IMR-90 (cell line): ENCODE measurements at regions not wholly inside any gene's neighbourhood (a gene's known extent, or its start where the extent isn't known, plus 50 kb on each side); places are given as distances from the start of the nearest gene placed in this dataset.

Experiments used
- ATAC-seq: fragments of 200-7000 bp; cut with Tn5 transposase; 2 replicates; pipeline ENCODE4 v1.9.1; 2020; ENCODE audit warnings: low read depth, mild to moderate bottlenecking, moderate library complexity
- BruUV-seq: library from RNA; stranded (reverse); fragments of 400-500 nt; replicated peaks from 2 replicates; lab custom pipeline; 2021; lab: Mats Ljungman, UMichigan
- CTCF ChIA-PET: fragments of 300-600 bp; formaldehyde crosslinking; extraction: SDS; loops from one replicate; lab custom pipeline; 2021; ENCODE audit warnings: antibody characterized with exemption; lab: Yijun Ruan, JAX
- POLR2A ChIA-PET: fragments of 300-600 bp; sonication (Branson Sonifier 250); formaldehyde crosslinking; loops from one replicate; lab custom pipeline; 2022; ENCODE audit warnings: antibody characterized with exemption; ENCODE audit not compliant: unreplicated experiment; lab: Charles Lee
- DNase-seq: peaks from one replicate; pipeline ENCODE4 v3.0.0; 2013
- H2AFZ ChIP-seq: replicated peaks from 2 replicates; pipeline ENCODE3; 2013; ENCODE audit warnings: low read length, mild to moderate bottlenecking; ENCODE audit not compliant: poor library complexity
- H2AK5ac ChIP-seq: 2 replicates; pipeline ENCODE4 v1.6.1; 2013; ENCODE audit warnings: low read depth, low read length, inconsistent platforms
- H2AK9ac ChIP-seq: replicated peaks from 2 replicates; pipeline ENCODE3; 2013; ENCODE audit warnings: mild to moderate bottlenecking, low read depth, low read length, moderate library complexity; ENCODE audit not compliant: poor library complexity
- H2BK120ac ChIP-seq: 2 replicates; pipeline ENCODE4 v1.6.1; 2013; ENCODE audit warnings: low read depth, low read length, inconsistent platforms
- H2BK15ac ChIP-seq: 3 replicates; pipeline ENCODE4 v1.6.1; 2013; ENCODE audit warnings: low read depth, low read length, inconsistent platforms
- H2BK20ac ChIP-seq: 2 replicates; pipeline ENCODE4 v1.6.1; 2013; ENCODE audit warnings: low read depth, mild to moderate bottlenecking, inconsistent platforms, low read length, moderate library complexity
- H2BK5ac ChIP-seq: 2 replicates; pipeline ENCODE4 v1.6.1; 2013; ENCODE audit warnings: mild to moderate bottlenecking, low read depth, low read length, inconsistent platforms; ENCODE audit not compliant: poor library complexity, severe bottlenecking
- H3K14ac ChIP-seq: replicated peaks from 2 replicates; pipeline ENCODE4 v1.6.1; 2013; ENCODE audit warnings: low read depth, low read length, inconsistent platforms
- H3K18ac ChIP-seq: 2 replicates; pipeline ENCODE4 v1.6.1; 2013; ENCODE audit warnings: low read depth, low read length, control low read depth
- H3K23ac ChIP-seq: 2 replicates; pipeline ENCODE4 v1.6.1; 2013; ENCODE audit warnings: low read depth, low read length, inconsistent platforms
- H3K27ac ChIP-seq: 2 replicates; pipeline ENCODE4 v1.5.1; 2013; ENCODE audit warnings: mild to moderate bottlenecking, control low read depth, low read length; ENCODE audit not compliant: insufficient read depth
- H3K27me3 ChIP-seq: 2 replicates; pipeline ENCODE4 v1.6.1; 2013; ENCODE audit warnings: low read length; ENCODE audit not compliant: control insufficient read depth, insufficient read depth
- H3K36me3 ChIP-seq: 2 replicates; pipeline ENCODE4 v1.6.1; 2013; ENCODE audit warnings: low read length, mixed read lengths; ENCODE audit not compliant: control insufficient read depth, insufficient read depth
- H3K4ac ChIP-seq: 2 replicates; pipeline ENCODE4 v1.6.1; 2013; ENCODE audit warnings: low read depth, low read length, inconsistent platforms
- H3K4me1 ChIP-seq: 2 replicates; pipeline ENCODE4 v1.6.1; 2013; ENCODE audit warnings: low read length, mixed read lengths; ENCODE audit not compliant: control insufficient read depth, insufficient read depth
- H3K4me2 ChIP-seq: 2 replicates; pipeline ENCODE4 v1.6.1; 2013; ENCODE audit warnings: low read depth, mild to moderate bottlenecking, control low read depth, low read length, moderate library complexity
- H3K4me3 ChIP-seq: 2 replicates; pipeline ENCODE4 v1.5.1; 2013; ENCODE audit warnings: low read depth, mild to moderate bottlenecking, control low read depth, low read length, moderate library complexity; ENCODE audit not compliant: insufficient read depth
- H3K56ac ChIP-seq: 2 replicates; pipeline ENCODE4 v1.6.1; 2013; ENCODE audit warnings: low read length, inconsistent platforms; ENCODE audit not compliant: insufficient read depth; ENCODE audit errors: extremely low read depth
- H3K79me1 ChIP-seq, 2 experiments: 2 replicates each; pipeline ENCODE4 v1.6.1; 2013; ENCODE audit warnings: low read length in 2 of 2, inconsistent platforms in 1 of 2, low read depth in 1 of 2
- H3K9ac ChIP-seq: 2 replicates; pipeline ENCODE4 v1.6.1; 2013; ENCODE audit warnings: low read depth, low read length, control low read depth
- H3K9me1 ChIP-seq: 2 replicates; pipeline ENCODE4 v1.6.1; 2013; ENCODE audit warnings: low read length, inconsistent platforms; ENCODE audit not compliant: insufficient read depth
- H3K9me3 ChIP-seq: 2 replicates; pipeline ENCODE4 v1.6.1; 2013; ENCODE audit warnings: low read length; ENCODE audit not compliant: control insufficient read depth, insufficient read depth
- H4K20me1 ChIP-seq: 2 replicates; pipeline ENCODE4 v1.6.1; 2013; ENCODE audit warnings: low read length, inconsistent platforms; ENCODE audit not compliant: insufficient read depth
- H4K5ac ChIP-seq: 2 replicates; pipeline ENCODE4 v1.6.1; 2013; ENCODE audit warnings: mild to moderate bottlenecking, low read depth, low read length, control low read depth
- H4K8ac ChIP-seq, 2 experiments: 2 replicates each; pipeline ENCODE4 v1.6.1; 2013; ENCODE audit warnings: low read depth in 2 of 2, low read length in 2 of 2, control low read depth in 1 of 2, inconsistent platforms in 1 of 2
- H4K91ac ChIP-seq: 2 replicates; pipeline ENCODE4 v1.6.1; 2013; ENCODE audit warnings: low read depth, low read length, inconsistent platforms; ENCODE audit not compliant: insufficient read depth
- MAZ ChIP-seq: IDR thresholded peaks from 2 replicates; pipeline ENCODE4 v1.6.1; 2012; ENCODE audit warnings: low read depth, mild to moderate bottlenecking, low read length, improper control_type of control experiment, moderate library complexity, borderline replicate concordance
- NFE2L2 ChIP-seq: fragments of 150-350 bp; IDR thresholded peaks from 2 replicates; pipeline ENCODE4 v1.6.1; 2016; ENCODE audit warnings: low read depth, mild to moderate bottlenecking, low read length
- RAD21 ChIP-seq: IDR thresholded peaks from 2 replicates; pipeline ENCODE4 v1.6.1; 2012; ENCODE audit warnings: low read length, improper control_type of control experiment
- RCOR1 ChIP-seq: IDR thresholded peaks from 2 replicates; pipeline ENCODE4 v1.6.1; 2012; ENCODE audit warnings: mild to moderate bottlenecking, low read length, improper control_type of control experiment; ENCODE audit not compliant: insufficient replicate concordance
- WGBS, 2 experiments: methylation state at CpG; one replicate each; pipeline versions ENCODE4 v1.1.5 to v1.1.7; 2013; ENCODE audit warnings: missing lambda C conversion rate in 2 of 2; ENCODE audit not compliant: insufficient read length in 1 of 2; ENCODE audit errors: extremely low coverage in 2 of 2; 5-methylcytosine and 5-hydroxymethylcytosine counted together
- dilution Hi-C: fragments of 300-500 bp; cut with HindIII; formaldehyde crosslinking; loops from one replicate; pipeline ENCODE4 v1.14.3; 2018; ENCODE audit warnings: low sequenced_read_pairs; ENCODE audit not compliant: unreplicated experiment
- in situ Hi-C: fragments of 300-500 bp; cut with MboI; formaldehyde crosslinking; loops from 3 replicates; pipeline ENCODE4 v1.14.3; 2019; ENCODE audit warnings: low sequenced_read_pairs, inconsistent platforms, mixed read lengths
- intact Hi-C: fragments of 100-400 bp; cut with micrococcal nuclease; formaldehyde crosslinking; loops from 2 replicates; pipeline ENCODE4 v1.10.0; 2022
- TF ChIP-seq, protein P1 (sequence below): fragments of 150-350 bp; IDR thresholded peaks from 2 replicates; pipeline ENCODE4 v1.6.1; 2017; ENCODE audit warnings: mild to moderate bottlenecking, antibody characterized with exemption, low read length, low read depth
- TF ChIP-seq, protein P2 (sequence below): fragments of 150-350 bp; IDR thresholded peaks from 2 replicates; pipeline ENCODE4 v1.6.1; 2016; ENCODE audit warnings: low read depth, mild to moderate bottlenecking, low read length, moderate library complexity, borderline replicate concordance
- TF ChIP-seq, protein P3 (sequence below): conservative IDR thresholded peaks from 2 replicates; pipeline ENCODE4 v1.5.1; 2012; ENCODE audit warnings: mild to moderate bottlenecking, low read depth, low read length, improper control_type of control experiment

DNA sequence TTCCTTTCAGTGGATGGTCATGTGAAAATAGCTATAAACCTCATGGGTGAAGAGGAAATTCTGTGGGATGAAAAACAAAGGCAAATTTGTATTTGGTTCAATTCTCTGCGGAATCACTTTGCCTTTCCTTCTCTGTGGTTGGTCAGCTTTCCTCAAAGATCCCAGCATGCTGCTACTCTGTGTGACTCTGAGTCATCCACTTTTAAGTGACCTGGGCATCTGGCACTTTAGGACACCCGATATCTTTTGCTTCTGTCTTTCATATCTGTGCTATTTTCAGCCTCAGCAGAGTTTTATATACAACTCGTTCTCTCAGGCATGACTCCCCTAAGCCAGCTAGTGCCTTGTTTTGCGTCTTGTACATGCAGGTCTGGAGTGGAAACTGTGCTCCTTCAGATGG lies 217.0 kb upstream of the PIEZO2 start:
- DNase-seq (peak; percentile 57), ATAC-seq (peak; percentile 68)
- H3K4me3 ChIP-seq, result no peak overlapping the region
- TF ChIP-seq RCOR1, result no peak
- TF ChIP-seq, protein P1, sequence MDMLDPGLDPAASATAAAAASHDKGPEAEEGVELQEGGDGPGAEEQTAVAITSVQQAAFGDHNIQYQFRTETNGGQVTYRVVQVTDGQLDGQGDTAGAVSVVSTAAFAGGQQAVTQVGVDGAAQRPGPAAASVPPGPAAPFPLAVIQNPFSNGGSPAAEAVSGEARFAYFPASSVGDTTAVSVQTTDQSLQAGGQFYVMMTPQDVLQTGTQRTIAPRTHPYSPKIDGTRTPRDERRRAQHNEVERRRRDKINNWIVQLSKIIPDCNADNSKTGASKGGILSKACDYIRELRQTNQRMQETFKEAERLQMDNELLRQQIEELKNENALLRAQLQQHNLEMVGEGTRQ, result no peak
- no peak for TF ChIP-seq RAD21
- TF ChIP-seq MAZ, result no peak
- TF ChIP-seq, protein P2, sequence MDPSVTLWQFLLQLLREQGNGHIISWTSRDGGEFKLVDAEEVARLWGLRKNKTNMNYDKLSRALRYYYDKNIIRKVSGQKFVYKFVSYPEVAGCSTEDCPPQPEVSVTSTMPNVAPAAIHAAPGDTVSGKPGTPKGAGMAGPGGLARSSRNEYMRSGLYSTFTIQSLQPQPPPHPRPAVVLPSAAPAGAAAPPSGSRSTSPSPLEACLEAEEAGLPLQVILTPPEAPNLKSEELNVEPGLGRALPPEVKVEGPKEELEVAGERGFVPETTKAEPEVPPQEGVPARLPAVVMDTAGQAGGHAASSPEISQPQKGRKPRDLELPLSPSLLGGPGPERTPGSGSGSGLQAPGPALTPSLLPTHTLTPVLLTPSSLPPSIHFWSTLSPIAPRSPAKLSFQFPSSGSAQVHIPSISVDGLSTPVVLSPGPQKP, result no peak
- TF ChIP-seq, protein P3, sequence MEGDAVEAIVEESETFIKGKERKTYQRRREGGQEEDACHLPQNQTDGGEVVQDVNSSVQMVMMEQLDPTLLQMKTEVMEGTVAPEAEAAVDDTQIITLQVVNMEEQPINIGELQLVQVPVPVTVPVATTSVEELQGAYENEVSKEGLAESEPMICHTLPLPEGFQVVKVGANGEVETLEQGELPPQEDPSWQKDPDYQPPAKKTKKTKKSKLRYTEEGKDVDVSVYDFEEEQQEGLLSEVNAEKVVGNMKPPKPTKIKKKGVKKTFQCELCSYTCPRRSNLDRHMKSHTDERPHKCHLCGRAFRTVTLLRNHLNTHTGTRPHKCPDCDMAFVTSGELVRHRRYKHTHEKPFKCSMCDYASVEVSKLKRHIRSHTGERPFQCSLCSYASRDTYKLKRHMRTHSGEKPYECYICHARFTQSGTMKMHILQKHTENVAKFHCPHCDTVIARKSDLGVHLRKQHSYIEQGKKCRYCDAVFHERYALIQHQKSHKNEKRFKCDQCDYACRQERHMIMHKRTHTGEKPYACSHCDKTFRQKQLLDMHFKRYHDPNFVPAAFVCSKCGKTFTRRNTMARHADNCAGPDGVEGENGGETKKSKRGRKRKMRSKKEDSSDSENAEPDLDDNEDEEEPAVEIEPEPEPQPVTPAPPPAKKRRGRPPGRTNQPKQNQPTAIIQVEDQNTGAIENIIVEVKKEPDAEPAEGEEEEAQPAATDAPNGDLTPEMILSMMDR, result no peak
- TF ChIP-seq NFE2L2, result no peak
- no peaks in the 10 kb centered on the region for H3K9me3 ChIP-seq
- H3K14ac ChIP-seq, result no peak overlapping the region
- no peak overlapping the region for H3K23ac ChIP-seq
- no peak overlapping the region for H2BK120ac ChIP-seq
- no peak overlapping the region for H2AK5ac ChIP-seq
- BruUV-seq, result no TSS peak
- H3K9me1 ChIP-seq, result 0 out of 2 replicates have a peak, but pooled peaks cover 3% of the 10 kb centered on the region
- no peaks in the 10 kb centered on the region for H3K27me3 ChIP-seq
- dilution Hi-C loops (no loop called here), intact Hi-C loops (no loop called here), in situ Hi-C loops (no loop called here)
- H2BK5ac ChIP-seq, result no peak overlapping the region
- peak overlapping the region; percentile 38; the same call in 1 of the 2 replicates for H3K4me2 ChIP-seq
- H4K8ac ChIP-seq, result no peak overlapping the region
- H3K79me1 ChIP-seq, result no peaks in the 10 kb centered on the region
- no peak overlapping the region for H3K18ac ChIP-seq
- no peak overlapping the region for H3K4ac ChIP-seq
- H3K4me1 ChIP-seq, result peaks cover 2% of the 10 kb centered on the region
- no peak overlapping the region for H3K56ac ChIP-seq
- no peak overlapping the region for H4K91ac ChIP-seq
- WGBS, 2 experiments, result 86% methylated on average over 1 of the region's 4 CpGs; no CpG with 5 or more reads in 1 of the 2 experiments
- ChIA-PET POLR2A (no interaction called here), CTCF (no interaction called here)
- H4K20me1 ChIP-seq, result no peaks in the 10 kb centered on the region
- no peak overlapping the region for H3K27ac ChIP-seq
- no peak overlapping the region for H3K9ac ChIP-seq
- no peak overlapping the region for H2BK15ac ChIP-seq
- H2AK9ac ChIP-seq, result no peak overlapping the region
- H2BK20ac ChIP-seq, result no peak overlapping the region
- no peak overlapping the region for H4K5ac ChIP-seq
- no peaks in the 10 kb centered on the region for H3K36me3 ChIP-seq
- H2AFZ ChIP-seq, result peak overlapping the region; percentile 34
